Astrocyte (in vitro differentiated cells and primary cell): ENCODE measurements at regions not wholly inside any gene's neighbourhood (a gene's known extent, or its start where the extent isn't known, plus 50 kb on each side); places are given as distances from the start of the nearest gene placed in this dataset.

ENCODE experiments used
- CTCF ChIP-seq: IDR thresholded peaks from 2 replicates; pipeline ENCODE4 v1.5.1; 2011; ENCODE audit warnings: low read depth, mild to moderate bottlenecking, inconsistent platforms, low read length, moderate library complexity; ENCODE audit not compliant: insufficient read depth
- EZH2 ChIP-seq: IDR thresholded peaks from 2 replicates; pipeline ENCODE4 v1.6.1; 2012; ENCODE audit warnings: mild to moderate bottlenecking, low read length, inconsistent platforms; ENCODE audit not compliant: insufficient read depth

GRCh38 chr13:105345730-105346129, 1189.7 kb downstream of the EFNB2 start:
- TF ChIP-seq CTCF (no peak), EZH2 (no peak)
